HL-60 (cell line): ENCODE measurements at regions not wholly inside any gene's neighbourhood (a gene's known extent, or its start where the extent isn't known, plus 50 kb on each side); places are given as distances from the start of the nearest gene placed in this dataset.

Experiments
- CTCF ChIP-seq: IDR thresholded peaks from one replicate; pipeline ENCODE4 v1.5.1; 2011; ENCODE audit warnings: low read length, control low read depth, inconsistent platforms; ENCODE audit not compliant: insufficient read depth
- GABPA ChIP-seq: IDR thresholded peaks from 2 replicates; pipeline ENCODE4 v1.6.1; 2012; ENCODE audit warnings: low read depth

- TF ChIP-seq GABPA: no peak
- no peak for TF ChIP-seq CTCF
Observed at GRCh38 chr7:145394126-145394525, 558.3 kb upstream of the TPK1 start.
